Adipocyte (in vitro differentiated cells): ENCODE measurements at regions not wholly inside any gene's neighbourhood (a gene's known extent, or its start where the extent isn't known, plus 50 kb on each side); places are given as distances from the start of the nearest gene placed in this dataset.
"Not testable (repeated sequence)": the region's sequence is repeated elsewhere in the genome, so short reads cannot be mapped to it uniquely, and the experiment has no call there.

Experiments
- DNase-seq: peaks from one replicate; pipeline ENCODE4 v3.0.0-alpha.2; 2015; ENCODE audit warnings: low read depth
- H3K27me3 ChIP-seq: replicated peaks from 2 replicates; pipeline ENCODE4 v1.7.0; 2013; ENCODE audit warnings: mild to moderate bottlenecking, low read length, moderate library complexity; ENCODE audit not compliant: control insufficient read depth, insufficient read depth
- H3K36me3 ChIP-seq: 2 replicates; pipeline ENCODE4 v1.7.0; 2013; ENCODE audit warnings: low read length, mild to moderate bottlenecking, moderate library complexity; ENCODE audit not compliant: control insufficient read depth, insufficient read depth, severe bottlenecking
- H3K4me1 ChIP-seq: 2 replicates; pipeline ENCODE4 v1.7.0; 2013; ENCODE audit warnings: mild to moderate bottlenecking, low read length, moderate library complexity; ENCODE audit not compliant: control insufficient read depth, insufficient read depth
- H3K4me3 ChIP-seq: 2 replicates; pipeline ENCODE4 v1.7.0; 2013; ENCODE audit warnings: mild to moderate bottlenecking, low read length, moderate library complexity
- H3K9ac ChIP-seq: 2 replicates; pipeline ENCODE4 v1.7.0; 2013; ENCODE audit warnings: mild to moderate bottlenecking, low read length, moderate library complexity
- H3K9me3 ChIP-seq: 2 replicates; pipeline ENCODE4 v1.7.0; 2013; ENCODE audit warnings: mild to moderate bottlenecking, low read length, moderate library complexity; ENCODE audit not compliant: control insufficient read depth

DNA sequence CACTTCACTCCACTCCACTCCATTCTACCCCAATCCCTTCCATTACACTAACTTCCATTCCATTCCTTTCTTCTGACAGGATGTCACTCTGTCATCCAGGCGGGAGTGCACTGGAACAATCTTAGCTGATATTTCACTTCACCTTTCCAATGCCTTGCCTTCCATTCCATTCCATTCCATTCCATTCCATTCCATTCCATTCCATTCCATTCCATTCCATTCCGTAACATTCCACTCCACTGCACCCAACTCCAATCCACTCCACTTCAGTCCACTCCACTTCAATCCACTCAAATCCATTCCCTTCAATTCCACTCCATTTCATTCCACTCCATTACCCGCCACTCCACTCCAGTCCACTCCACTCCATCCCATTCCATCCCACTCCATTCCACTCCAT, 1099.4 kb downstream of the TSPY10 start:
- no peak overlapping the region for H3K4me3 ChIP-seq
- H3K4me1 ChIP-seq: no peaks in the 10 kb centered on the region
- H3K27me3 ChIP-seq: no peaks in the 10 kb centered on the region
- peak; percentile 64 for DNase-seq
- no peak overlapping the region for H3K9ac ChIP-seq
- no peaks in the 10 kb centered on the region for H3K9me3 ChIP-seq
- H3K36me3 ChIP-seq: no peaks in the 10 kb centered on the region

DNA sequence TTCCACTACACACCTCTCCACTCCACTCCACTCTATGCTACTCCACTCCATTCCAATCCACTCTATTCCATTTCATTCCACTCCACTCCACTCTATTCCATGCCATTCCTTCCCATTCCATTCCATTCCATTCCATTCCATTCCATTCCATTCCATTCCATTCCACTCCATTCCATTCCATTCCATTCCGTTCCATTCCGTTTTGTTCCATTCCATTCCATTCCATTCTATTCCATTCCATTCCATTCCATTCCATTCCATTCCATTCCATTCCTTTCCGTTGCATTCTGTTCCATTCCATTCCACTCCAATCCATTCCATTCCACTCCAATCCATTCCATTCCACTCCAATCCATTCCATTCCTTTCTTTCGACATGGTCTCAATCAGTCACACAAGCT, 1121.1 kb downstream of the TSPY10 start:
- not testable (repeated sequence) for H3K4me1 ChIP-seq, H3K9me3 ChIP-seq, H3K4me3 ChIP-seq, H3K36me3 ChIP-seq, DNase-seq, H3K9ac ChIP-seq, H3K27me3 ChIP-seq

DNA sequence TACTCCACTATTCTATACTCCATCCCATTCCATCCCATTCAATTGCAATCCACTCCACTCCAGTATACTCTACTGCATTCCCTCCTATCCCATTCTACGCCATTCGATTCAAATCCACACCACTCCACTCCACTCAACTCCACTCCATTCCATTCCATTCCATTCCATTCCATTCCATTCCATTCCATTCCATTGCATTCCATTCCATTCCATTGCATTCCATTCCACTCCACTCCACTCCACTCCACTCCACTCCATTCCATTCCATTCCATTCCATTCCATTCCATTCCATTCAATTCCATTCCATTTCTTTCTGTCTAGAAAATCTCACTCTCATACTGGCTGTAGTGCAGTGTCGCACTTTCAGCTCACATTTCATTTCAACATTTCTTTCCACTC, 1129.4 kb downstream of the TSPY10 start:
- not testable (repeated sequence) for H3K36me3 ChIP-seq, H3K9me3 ChIP-seq

DNA sequence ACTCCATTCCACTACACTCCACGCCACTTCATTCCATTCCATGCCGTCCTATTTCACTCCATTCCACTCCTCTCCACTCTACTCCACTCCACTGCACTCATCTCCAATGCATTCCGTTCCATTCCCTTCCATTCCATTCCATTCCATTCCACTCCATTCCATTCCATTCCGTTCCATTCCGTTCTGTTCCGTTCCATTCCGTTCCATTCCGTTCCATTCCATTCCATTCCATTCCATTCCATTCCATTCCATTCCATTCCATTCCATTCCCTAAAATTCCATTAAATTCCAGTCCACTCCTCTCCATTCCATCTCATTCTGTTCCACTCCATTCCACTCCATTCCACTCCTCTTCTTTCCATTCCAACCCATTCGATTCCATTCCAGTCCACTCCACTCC, 1139.1 kb downstream of the TSPY10 start:
- Histone ChIP-seq H3K27me3 (no peaks in the 10 kb centered on the region), H3K36me3 (no peaks in the 10 kb centered on the region)
- DNase-seq: no peak

More for the DNA sequence above, 1129.4 kb downstream of the TSPY10 start:
- not testable (repeated sequence) for DNase-seq, H3K9ac ChIP-seq, H3K4me1 ChIP-seq, H3K4me3 ChIP-seq, H3K27me3 ChIP-seq

DNA sequence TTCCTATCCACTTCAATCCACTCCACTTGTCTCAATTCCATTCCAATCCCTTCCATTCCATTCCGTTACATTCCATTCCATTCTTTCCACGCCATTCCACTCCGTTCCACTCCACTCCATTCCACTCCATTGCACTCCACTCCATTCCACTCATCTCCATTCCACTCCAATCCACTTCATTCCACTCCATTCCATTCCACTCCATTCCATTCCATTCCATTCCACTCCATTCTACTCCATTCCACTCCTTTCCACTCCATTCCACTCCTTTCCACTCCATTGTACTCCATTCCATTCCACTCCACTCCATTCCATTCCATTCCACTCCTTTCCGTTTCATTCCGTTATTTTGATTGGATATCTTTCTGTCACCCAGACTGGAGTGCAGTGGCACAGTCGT, 1158.7 kb downstream of the TSPY10 start:
- no peaks in the 10 kb centered on the region for H3K27me3 ChIP-seq
- H3K9ac ChIP-seq: no peak overlapping the region
- H3K9me3 ChIP-seq: no peaks in the 10 kb centered on the region
- no peak overlapping the region for H3K4me3 ChIP-seq
- no peaks in the 10 kb centered on the region for H3K36me3 ChIP-seq
- no peak for DNase-seq
- H3K4me1 ChIP-seq: no peaks in the 10 kb centered on the region

More for the DNA sequence above, 1139.1 kb downstream of the TSPY10 start:
- no peak overlapping the region for H3K4me3 ChIP-seq
- no peaks in the 10 kb centered on the region for H3K9me3 ChIP-seq
- no peak overlapping the region for H3K9ac ChIP-seq
- no peaks in the 10 kb centered on the region for H3K4me1 ChIP-seq
